ENCODE measurements at regions not wholly inside any gene's neighbourhood (a gene's known extent, or its start where the extent isn't known, plus 50 kb on each side); places are given as distances from the start of the nearest gene placed in this dataset.
"Not testable (repeated sequence)": the region's sequence is repeated elsewhere in the genome, so short reads cannot be mapped to it uniquely, and the experiment has no call there.

- H3K9me3 ChIP-seq (ENCODE audit: control insufficient read depth, insufficient read depth, low read length) = no peaks in the 10 kb centered on the region
- H3K27me3 ChIP-seq (ENCODE audit: control insufficient read depth, insufficient read depth, low read length) = no peaks in the 10 kb centered on the region
- no peak overlapping the region for H3K4me3 ChIP-seq (ENCODE audit: low read depth, low read length)
- H3K4me1 ChIP-seq (ENCODE audit: control insufficient read depth, insufficient read depth, low read length) = 0 out of 2 replicates have a peak, but pooled peaks cover 2% of the 10 kb centered on the region
- no peak overlapping the region for H3K9ac ChIP-seq (ENCODE audit: low read depth, low read length)
- H3K36me3 ChIP-seq (ENCODE audit: control insufficient read depth, insufficient read depth, low read length) = no peaks in the 10 kb centered on the region
- H3K27ac ChIP-seq (ENCODE audit: low read depth, low read length) = no peak overlapping the region
Observed at GRCh38 chr2:182477774-182478173, 50.9 kb upstream of the PDE1A start.

DNA sequence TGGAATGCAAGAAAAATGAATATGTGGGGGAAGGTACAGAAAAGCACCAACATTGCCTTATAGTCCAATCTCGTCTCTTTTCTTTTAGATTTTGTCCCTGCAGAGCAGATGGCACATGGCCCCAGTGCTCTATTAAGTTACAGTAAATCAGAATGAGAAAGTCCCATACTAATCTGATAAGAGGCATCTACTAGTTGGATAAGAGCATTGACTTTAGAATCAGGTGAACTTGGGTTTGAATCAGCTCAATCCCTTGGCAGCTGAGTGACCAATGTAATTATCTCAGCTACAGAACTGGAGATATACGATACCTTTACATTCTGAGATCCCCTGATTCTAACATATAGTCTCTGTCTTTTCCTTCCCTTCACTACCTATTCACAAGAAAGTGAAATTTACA lies 54.8 kb upstream of the PDE1A start:
- Histone ChIP-seq H3K4me3 (ENCODE audit: low read depth, low read length) (no peak overlapping the region), H3K9ac (ENCODE audit: low read depth, low read length) (no peak overlapping the region), H3K9me3 (ENCODE audit: control insufficient read depth, insufficient read depth, low read length) (no peaks in the 10 kb centered on the region), H3K27me3 (ENCODE audit: control insufficient read depth, insufficient read depth, low read length) (no peaks in the 10 kb centered on the region), H3K27ac (ENCODE audit: low read depth, low read length) (no peak overlapping the region), H3K36me3 (ENCODE audit: control insufficient read depth, insufficient read depth, low read length) (no peaks in the 10 kb centered on the region), H3K4me1 (ENCODE audit: control insufficient read depth, insufficient read depth, low read length) (0 out of 2 replicates have a peak, but pooled peaks cover 2% of the 10 kb centered on the region)

DNA sequence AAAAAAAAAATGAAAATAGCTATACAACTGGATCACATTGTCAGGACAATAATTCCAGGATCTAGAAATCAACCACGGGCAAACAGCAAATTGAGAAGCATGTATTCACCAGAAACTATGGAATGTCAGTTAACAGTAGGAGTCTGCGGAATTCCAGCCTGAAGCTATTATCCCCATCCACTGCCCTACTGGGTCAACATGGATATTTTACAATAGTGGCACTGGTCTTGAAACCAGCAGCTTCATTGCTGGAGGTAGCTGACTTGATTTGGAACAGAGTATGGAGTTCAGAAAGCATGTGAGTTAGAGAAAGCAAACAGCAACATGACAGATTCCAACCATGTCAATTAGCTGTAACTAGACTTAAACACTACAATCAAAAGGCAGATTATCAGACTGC lies 55.7 kb upstream of the PDE1A start:
- Histone ChIP-seq H3K4me1 (ENCODE audit: control insufficient read depth, insufficient read depth, low read length) (0 out of 2 replicates have a peak, but pooled peaks cover 2% of the 10 kb centered on the region), H3K9ac (ENCODE audit: low read depth, low read length) (no peak overlapping the region), H3K9me3 (ENCODE audit: control insufficient read depth, insufficient read depth, low read length) (no peaks in the 10 kb centered on the region), H3K4me3 (ENCODE audit: low read depth, low read length) (no peak overlapping the region), H3K27me3 (ENCODE audit: control insufficient read depth, insufficient read depth, low read length) (no peaks in the 10 kb centered on the region), H3K27ac (ENCODE audit: low read depth, low read length) (no peak overlapping the region), H3K36me3 (ENCODE audit: control insufficient read depth, insufficient read depth, low read length) (no peaks in the 10 kb centered on the region)

GRCh38 chr2:182496596-182496995 lies 69.8 kb upstream of the PDE1A start:
- no peaks in the 10 kb centered on the region for H3K27me3 ChIP-seq (ENCODE audit: control insufficient read depth, insufficient read depth, low read length)
- no peaks in the 10 kb centered on the region for H3K9me3 ChIP-seq (ENCODE audit: control insufficient read depth, insufficient read depth, low read length)
- peaks cover 23% of the 10 kb centered on the region for H3K4me1 ChIP-seq (ENCODE audit: control insufficient read depth, insufficient read depth, low read length)
- no peak overlapping the region for H3K9ac ChIP-seq (ENCODE audit: low read depth, low read length)
- H3K36me3 ChIP-seq (ENCODE audit: control insufficient read depth, insufficient read depth, low read length) = no peaks in the 10 kb centered on the region
- no peak overlapping the region for H3K27ac ChIP-seq (ENCODE audit: low read depth, low read length)
- no peak overlapping the region for H3K4me3 ChIP-seq (ENCODE audit: low read depth, low read length)

- peaks cover 23% of the 10 kb centered on the region for H3K4me1 ChIP-seq (ENCODE audit: control insufficient read depth, insufficient read depth, low read length)
- H3K27ac ChIP-seq (ENCODE audit: low read depth, low read length) = peak overlapping the region; percentile 1
- no peaks in the 10 kb centered on the region for H3K36me3 ChIP-seq (ENCODE audit: control insufficient read depth, insufficient read depth, low read length)
- H3K27me3 ChIP-seq (ENCODE audit: control insufficient read depth, insufficient read depth, low read length) = no peaks in the 10 kb centered on the region
- H3K4me3 ChIP-seq (ENCODE audit: low read depth, low read length) = no peak overlapping the region
- H3K9ac ChIP-seq (ENCODE audit: low read depth, low read length) = no peak overlapping the region
- H3K9me3 ChIP-seq (ENCODE audit: control insufficient read depth, insufficient read depth, low read length) = no peaks in the 10 kb centered on the region
Observed at GRCh38 chr2:182499706-182500470, 73.1 kb upstream of the PDE1A start.

DNA sequence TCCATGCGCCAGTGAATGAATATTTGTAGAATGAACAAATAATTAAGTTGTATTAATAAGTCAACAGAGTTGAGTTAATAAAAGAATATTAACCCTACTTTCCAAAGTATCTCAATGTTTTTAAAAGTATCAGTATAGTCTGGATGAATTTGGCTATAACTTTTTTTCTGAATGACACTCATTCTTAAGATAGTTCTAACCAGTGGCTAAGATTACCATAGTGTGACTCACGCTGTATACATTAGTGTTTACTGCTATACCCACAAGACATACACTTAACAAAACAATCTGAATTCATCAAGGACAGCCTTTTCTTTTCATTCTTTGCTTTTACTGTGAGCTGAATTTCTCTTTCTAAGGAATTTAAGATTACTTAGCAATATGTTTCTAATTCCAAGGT lies 77.0 kb upstream of the PDE1A start:
- Histone ChIP-seq H3K9me3 (ENCODE audit: control insufficient read depth, insufficient read depth, low read length) (no peaks in the 10 kb centered on the region), H3K4me3 (ENCODE audit: low read depth, low read length) (no peak overlapping the region), H3K9ac (ENCODE audit: low read depth, low read length) (no peak overlapping the region), H3K36me3 (ENCODE audit: control insufficient read depth, insufficient read depth, low read length) (no peaks in the 10 kb centered on the region), H3K4me1 (ENCODE audit: control insufficient read depth, insufficient read depth, low read length) (peaks cover 19% of the 10 kb centered on the region), H3K27me3 (ENCODE audit: control insufficient read depth, insufficient read depth, low read length) (no peaks in the 10 kb centered on the region), H3K27ac (ENCODE audit: low read depth, low read length) (no peak overlapping the region)

GRCh38 chr2:182504903-182505302 lies 78.1 kb upstream of the PDE1A start:
- Histone ChIP-seq H3K4me3 (ENCODE audit: low read depth, low read length) (no peak overlapping the region), H3K9me3 (ENCODE audit: control insufficient read depth, insufficient read depth, low read length) (no peaks in the 10 kb centered on the region), H3K4me1 (ENCODE audit: control insufficient read depth, insufficient read depth, low read length) (peaks cover 13% of the 10 kb centered on the region), H3K27me3 (ENCODE audit: control insufficient read depth, insufficient read depth, low read length) (no peaks in the 10 kb centered on the region), H3K36me3 (ENCODE audit: control insufficient read depth, insufficient read depth, low read length) (no peaks in the 10 kb centered on the region), H3K9ac (ENCODE audit: low read depth, low read length) (no peak overlapping the region), H3K27ac (ENCODE audit: low read depth, low read length) (no peak overlapping the region)

- Histone ChIP-seq H3K9me3 (ENCODE audit: control insufficient read depth, insufficient read depth, low read length) (no peaks in the 10 kb centered on the region), H3K4me3 (ENCODE audit: low read depth, low read length) (no peak overlapping the region), H3K27ac (ENCODE audit: low read depth, low read length) (no peak overlapping the region), H3K36me3 (ENCODE audit: control insufficient read depth, insufficient read depth, low read length) (no peaks in the 10 kb centered on the region), H3K27me3 (ENCODE audit: control insufficient read depth, insufficient read depth, low read length) (no peaks in the 10 kb centered on the region), H3K9ac (ENCODE audit: low read depth, low read length) (no peak overlapping the region), H3K4me1 (ENCODE audit: control insufficient read depth, insufficient read depth, low read length) (no peaks in the 10 kb centered on the region)
Observed at GRCh38 chr2:182506606-182507005, 79.8 kb upstream of the PDE1A start.

DNA sequence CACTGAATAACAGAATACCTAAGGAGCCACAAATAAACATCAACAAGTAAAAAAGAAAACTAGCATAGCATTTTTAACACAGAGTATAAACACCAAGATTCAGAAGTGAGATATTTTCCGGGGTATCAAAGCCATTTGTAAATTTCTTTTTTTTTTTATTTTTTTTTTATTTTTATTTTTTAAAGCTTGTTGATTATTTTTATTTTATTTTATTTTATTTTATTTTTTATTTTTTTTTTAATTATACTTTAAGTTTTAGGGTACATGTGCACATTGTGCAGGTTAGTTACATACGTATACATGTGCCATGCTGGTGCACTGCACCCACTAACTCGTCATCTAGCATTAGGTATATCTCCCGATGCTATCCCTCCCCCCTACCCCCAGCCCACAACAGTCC lies 81.7 kb upstream of the PDE1A start:
- not testable (repeated sequence) for H3K27ac ChIP-seq (ENCODE audit: low read depth, low read length); H3K9me3 ChIP-seq (ENCODE audit: control insufficient read depth, insufficient read depth, low read length); H3K9ac ChIP-seq (ENCODE audit: low read depth, low read length); H3K36me3 ChIP-seq (ENCODE audit: control insufficient read depth, insufficient read depth, low read length); H3K4me1 ChIP-seq (ENCODE audit: control insufficient read depth, insufficient read depth, low read length); H3K27me3 ChIP-seq (ENCODE audit: control insufficient read depth, insufficient read depth, low read length); H3K4me3 ChIP-seq (ENCODE audit: low read depth, low read length)

DNA sequence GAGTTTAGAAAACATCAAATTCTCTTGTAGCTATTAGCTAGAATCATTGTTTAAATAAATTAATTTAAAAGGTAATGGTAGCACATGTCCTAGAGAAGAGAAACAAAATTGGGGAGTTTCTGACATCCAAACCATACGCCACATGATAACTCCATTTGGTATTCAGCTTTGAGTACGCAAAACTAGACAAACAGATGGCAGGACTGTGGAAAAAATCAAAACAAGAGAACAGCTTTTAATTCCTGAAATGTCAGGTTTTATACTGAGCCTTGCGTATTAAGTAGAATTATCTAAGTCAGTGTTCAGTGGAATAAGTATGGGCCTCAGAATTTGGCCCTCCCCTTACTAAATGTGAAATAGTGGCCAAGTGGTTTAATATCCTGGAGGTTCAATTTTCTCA lies 82.4 kb upstream of the PDE1A start:
- no peaks in the 10 kb centered on the region for H3K36me3 ChIP-seq (ENCODE audit: control insufficient read depth, insufficient read depth, low read length)
- H3K4me1 ChIP-seq (ENCODE audit: control insufficient read depth, insufficient read depth, low read length) = no peaks in the 10 kb centered on the region
- no peaks in the 10 kb centered on the region for H3K27me3 ChIP-seq (ENCODE audit: control insufficient read depth, insufficient read depth, low read length)
- H3K9ac ChIP-seq (ENCODE audit: low read depth, low read length) = no peak overlapping the region
- H3K4me3 ChIP-seq (ENCODE audit: low read depth, low read length) = no peak overlapping the region
- H3K27ac ChIP-seq (ENCODE audit: low read depth, low read length) = no peak overlapping the region
- H3K9me3 ChIP-seq (ENCODE audit: control insufficient read depth, insufficient read depth, low read length) = no peaks in the 10 kb centered on the region

- Histone ChIP-seq H3K4me3 (ENCODE audit: low read depth, low read length) (no peak overlapping the region), H3K27me3 (ENCODE audit: control insufficient read depth, insufficient read depth, low read length) (no peaks in the 10 kb centered on the region), H3K9ac (ENCODE audit: low read depth, low read length) (no peak overlapping the region), H3K27ac (ENCODE audit: low read depth, low read length) (no peak overlapping the region), H3K36me3 (ENCODE audit: control insufficient read depth, insufficient read depth, low read length) (no peaks in the 10 kb centered on the region), H3K9me3 (ENCODE audit: control insufficient read depth, insufficient read depth, low read length) (no peaks in the 10 kb centered on the region), H3K4me1 (ENCODE audit: control insufficient read depth, insufficient read depth, low read length) (no peaks in the 10 kb centered on the region)
Observed at GRCh38 chr2:182521453-182522404, 94.9 kb upstream of the PDE1A start.

Measured in HUES48 (cell line).